K562 (cell line): ENCODE measurements at regions not wholly inside any gene's neighbourhood (a gene's known extent, or its start where the extent isn't known, plus 50 kb on each side); places are given as distances from the start of the nearest gene placed in this dataset.

Source experiments
- ATAC-seq: fragments of 200-7000 bp; cut with Tn5 transposase; 3 replicates; pipeline ENCODE4 v1.9.1; 2020; ENCODE audit warnings: moderate library complexity
- BruUV-seq: library from RNA; stranded (reverse); fragments of 400-500 nt; replicated peaks from 2 replicates; lab custom pipeline; 2021; lab: Mats Ljungman, UMichigan
- CTCF ChIA-PET: fragments of 300-600 bp; formaldehyde crosslinking; extraction: SDS; loops from one replicate; lab custom pipeline; 2021; ENCODE audit warnings: low intra/inter-chr PET ratio; lab: Yijun Ruan, JAX
- POLR2A ChIA-PET: fragments of 300-600, 350-650 bp; sonication (Branson Sonifier 250); formaldehyde crosslinking; extraction: SDS; loops from one replicate; lab custom pipeline; 2021; ENCODE audit warnings: antibody characterized with exemption, inconsistent platforms; lab: Yijun Ruan, JAX
- DNase-seq, 4 experiments: peaks; one replicate each; pipeline versions ENCODE4 v3.0.0 to v3.0.0-alpha.2; 2011 to 2018; ENCODE audit warnings: low spot score in 3 of 4, mixed read lengths in 3 of 4; ENCODE audit errors: extremely low read depth in 1 of 4
- FAIRE-seq: peaks from 2 replicates; lab custom pipeline; 2011; peaks lifted over from hg19 to GRCh38; lab: Jason Lieb, UNC
- H2AFZ ChIP-seq: 2 replicates; pipeline ENCODE4 v1.6.0; 2011; ENCODE audit warnings: low read depth, low read length, control low read depth, inconsistent platforms
- H3K27ac ChIP-seq: fragments of 200-600 bp; 3 replicates; pipeline ENCODE4 v1.8.0; 2011; ENCODE audit warnings: low read depth, mild to moderate bottlenecking, control low read depth, inconsistent platforms, low read length, moderate library complexity, mixed read lengths; ENCODE audit errors: extremely low read depth
- H3K27me3 ChIP-seq, 2 experiments: fragments of 300-600 bp in 1 of 2; 2 replicates in 1 of 2; 3 replicates in 1 of 2; pipeline versions ENCODE4 v1.6.0 to v1.8.0; 2011; ENCODE audit warnings: inconsistent platforms in 2 of 2, low read length in 2 of 2, mild to moderate bottlenecking in 1 of 2, mixed read lengths in 1 of 2, moderate library complexity in 1 of 2; ENCODE audit not compliant: control insufficient read depth in 2 of 2, insufficient read depth in 2 of 2
- H3K36me3 ChIP-seq: fragments of 300-600 bp; 3 replicates; pipeline ENCODE4 v1.8.0; 2011; ENCODE audit warnings: mild to moderate bottlenecking, low read length, inconsistent platforms; ENCODE audit not compliant: control insufficient read depth, insufficient read depth
- H3K4me1 ChIP-seq, 2 experiments: fragments of 200-600 bp in 1 of 2; replicated peaks in 1 of 2; 2 replicates in 1 of 2; 3 replicates in 1 of 2; pipeline versions ENCODE4 v1.5.1 to v1.8.0; 2011; ENCODE audit warnings: inconsistent platforms in 2 of 2, low read length in 2 of 2, mild to moderate bottlenecking in 1 of 2, mixed read lengths in 1 of 2, moderate library complexity in 1 of 2; ENCODE audit not compliant: control insufficient read depth in 2 of 2, insufficient read depth in 2 of 2
- H3K4me2 ChIP-seq: 2 replicates; pipeline ENCODE4 v1.6.1; 2011; ENCODE audit warnings: low read length, control low read depth, inconsistent platforms, mixed read lengths; ENCODE audit not compliant: insufficient read depth
- H3K4me3 ChIP-seq: fragments of 200-600 bp; sonication (generic), shearing (Covaris generic); 2 replicates; pipeline ENCODE4 v1.5.1; 2016; ENCODE audit warnings: control low read depth, inconsistent platforms
- H3K79me2 ChIP-seq: fragments of 200-600 bp; 3 replicates; pipeline ENCODE4 v1.8.0; 2011; ENCODE audit warnings: low read length, inconsistent platforms; ENCODE audit not compliant: control insufficient read depth, insufficient read depth
- H3K9ac ChIP-seq, 2 experiments: 2 replicates each; pipeline versions ENCODE4 v1.6.0 to v1.6.1; 2011; ENCODE audit warnings: low read depth in 2 of 2, low read length in 2 of 2, control low read depth in 1 of 2, inconsistent platforms in 1 of 2, mild to moderate bottlenecking in 1 of 2, mixed read lengths in 1 of 2; ENCODE audit not compliant: insufficient read depth in 1 of 2
- H3K9me1 ChIP-seq: one replicate; pipeline ENCODE4 v1.6.0; 2011; ENCODE audit warnings: inconsistent platforms, mild to moderate bottlenecking, low read length, moderate library complexity; ENCODE audit not compliant: control insufficient read depth, insufficient read depth
- H3K9me3 ChIP-seq: replicated peaks from 2 replicates; pipeline ENCODE4 v1.5.1; 2011; ENCODE audit warnings: low read depth, low read length, inconsistent platforms; ENCODE audit not compliant: control insufficient read depth, insufficient read depth
- H4K20me1 ChIP-seq: replicated peaks from 2 replicates; pipeline ENCODE4 v1.6.1; 2011; ENCODE audit warnings: low read length, inconsistent platforms, mixed read lengths; ENCODE audit not compliant: control insufficient read depth, insufficient read depth
- ADNP ChIP-seq: fragments of 200-800 bp; sonication (Bioruptor generic); IDR thresholded peaks from 2 replicates; pipeline ENCODE4 v1.6.1; 2016; ENCODE audit warnings: missing genetic modification characterization, missing compliant biosample characterization
- GABPB2 ChIP-seq: fragments of 250-450 bp; sonication (Bioruptor Pico); conservative IDR thresholded peaks from 2 replicates; pipeline ENCODE4 v1.5.1; 2021; ENCODE audit warnings: mild to moderate bottlenecking
- HDAC1 ChIP-seq, 2 experiments: fragments of 450-650 bp; IDR thresholded peaks; 2 replicates each; pipeline ENCODE4 v1.6.1; 2016 to 2017; ENCODE audit warnings: inconsistent platforms in 1 of 2, mild to moderate bottlenecking in 1 of 2, moderate library complexity in 1 of 2
- HNRNPK ChIP-seq: fragments of 200-400 bp; formaldehyde crosslinking; IDR thresholded peaks from one replicate; pipeline ENCODE4 v1.6.1; 2018; ENCODE audit warnings: mild to moderate bottlenecking, low read depth, low read length; ENCODE audit not compliant: poor library complexity, severe bottlenecking
- MEF2A ChIP-seq: IDR thresholded peaks from 2 replicates; pipeline ENCODE4 v1.6.1; 2011; ENCODE audit warnings: low read depth, mild to moderate bottlenecking, low read length, moderate library complexity; ENCODE audit not compliant: control insufficient read depth
- NFATC3 ChIP-seq: fragments of 450-650 bp; IDR thresholded peaks from 2 replicates; pipeline ENCODE4 v1.6.1; 2017; ENCODE audit warnings: mild to moderate bottlenecking
- RBFOX2 ChIP-seq: fragments of 200-400 bp; formaldehyde crosslinking; IDR thresholded peaks from 2 replicates; pipeline ENCODE4 v1.6.1; 2017; ENCODE audit warnings: low read depth, mild to moderate bottlenecking, low read length, moderate library complexity
- RBM17 ChIP-seq: fragments of 200-400 bp; formaldehyde crosslinking; IDR thresholded peaks from 2 replicates; pipeline ENCODE4 v1.6.1; 2017; ENCODE audit warnings: low read depth, mild to moderate bottlenecking, low read length, borderline replicate concordance
- SMARCA5 ChIP-seq: fragments of 450-650 bp; IDR thresholded peaks from 2 replicates; pipeline ENCODE4 v1.6.1; 2016
- SREBF1 ChIP-seq: fragments of 150-350 bp; IDR thresholded peaks from 2 replicates; pipeline ENCODE4 v1.6.1; 2014; ENCODE audit warnings: antibody characterized with exemption, low read depth, low read length, borderline replicate concordance
- TBL1XR1 ChIP-seq, 2 experiments: IDR thresholded peaks; 2 replicates each; pipeline ENCODE4 v1.6.1; 2012; ENCODE audit warnings: improper control_type of control experiment in 2 of 2, low read length in 2 of 2, mild to moderate bottlenecking in 1 of 2
- ZFP1 ChIP-seq: fragments of 450-650 bp; formaldehyde crosslinking; IDR thresholded peaks from 2 replicates; pipeline ENCODE4 v1.4.0; 2020; ENCODE audit warnings: mild to moderate bottlenecking, mixed read lengths
- ZNF133 ChIP-seq: fragments of 250-450 bp; sonication (Bioruptor Pico); IDR thresholded peaks from 2 replicates; pipeline ENCODE4 v1.4.0; 2020; ENCODE audit warnings: mild to moderate bottlenecking
- ZNF253 ChIP-seq: fragments of 250-450 bp; sonication (Bioruptor Pico); conservative IDR thresholded peaks from 2 replicates; pipeline ENCODE4 v1.6.1; 2021; ENCODE audit warnings: mild to moderate bottlenecking
- ZNF445 ChIP-seq: fragments of 250-450 bp; sonication (Bioruptor Pico); IDR thresholded peaks from 2 replicates; pipeline ENCODE4 v1.4.0; 2020; ENCODE audit warnings: low read depth, mild to moderate bottlenecking, moderate library complexity
- ZNF707 ChIP-seq: fragments of 250-450 bp; sonication (Bioruptor Pico); conservative IDR thresholded peaks from 2 replicates; pipeline ENCODE4 v1.8.0; 2022; ENCODE audit warnings: inconsistent platforms, mild to moderate bottlenecking, moderate library complexity
- ZSCAN32 ChIP-seq: fragments of 450-650 bp; formaldehyde crosslinking; IDR thresholded peaks from 2 replicates; pipeline ENCODE4 v1.4.0; 2020; ENCODE audit warnings: mild to moderate bottlenecking, moderate library complexity
- WGBS: fragments of 100-300 bp; shearing (Covaris generic); methylation state at CpG from one replicate; pipeline ENCODE4 v1.1.6; 2016; ENCODE audit warnings: low coverage, mixed read lengths; ENCODE audit not compliant: insufficient coverage; ENCODE audit errors: missing lambda C conversion rate; 5-methylcytosine and 5-hydroxymethylcytosine counted together
- in situ Hi-C: fragments of 300-500 bp; cut with MboI; formaldehyde crosslinking; loops from 4 replicates; pipeline ENCODE4 v1.15.0; 2018; ENCODE audit warnings: inconsistent platforms, mixed read lengths
- intact Hi-C: fragments of 100-400 bp; cut with micrococcal nuclease; formaldehyde crosslinking; loops from 2 replicates; pipeline ENCODE4 v1.14.2; 2022
- TF ChIP-seq, protein P1 (sequence below): fragments of 250-450 bp; sonication (Bioruptor Pico); IDR thresholded peaks from 2 replicates; pipeline ENCODE4 v1.6.1; 2021; ENCODE audit warnings: mild to moderate bottlenecking
- TF ChIP-seq, protein P2 (sequence below): fragments of 450-650 bp; IDR thresholded peaks from 2 replicates; pipeline ENCODE4 v1.6.1; 2018; ENCODE audit not compliant: partially characterized antibody

DNA sequence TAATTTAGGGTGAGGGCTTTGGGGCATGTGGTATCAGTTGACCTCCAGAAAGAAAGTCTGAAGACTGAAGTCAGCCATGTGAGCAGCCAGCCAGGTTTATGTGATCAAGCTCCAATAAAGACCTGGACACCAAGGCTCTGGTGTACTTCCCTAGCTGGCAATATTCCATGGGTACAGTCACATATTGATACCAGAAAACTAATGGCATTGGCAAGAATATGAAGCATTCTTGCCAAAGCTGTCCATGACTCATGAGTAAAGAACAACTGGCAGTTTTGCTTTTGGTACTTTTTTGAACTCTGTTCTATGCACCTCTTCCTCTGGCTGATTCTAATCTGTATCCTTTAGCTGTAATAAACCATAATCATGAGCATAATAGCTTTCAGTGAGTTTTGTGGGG, 415.3 kb upstream of the CAMK1G start (continued):
- TF ChIP-seq MEF2A (no peak), ADNP (tag) (no peak), ZFP1 (no peak), ZSCAN32 (CRISPR knock-in tag) (no peak), SREBF1 (no peak), GABPB2 (CRISPR knock-in tag) (no peak)

DNA sequence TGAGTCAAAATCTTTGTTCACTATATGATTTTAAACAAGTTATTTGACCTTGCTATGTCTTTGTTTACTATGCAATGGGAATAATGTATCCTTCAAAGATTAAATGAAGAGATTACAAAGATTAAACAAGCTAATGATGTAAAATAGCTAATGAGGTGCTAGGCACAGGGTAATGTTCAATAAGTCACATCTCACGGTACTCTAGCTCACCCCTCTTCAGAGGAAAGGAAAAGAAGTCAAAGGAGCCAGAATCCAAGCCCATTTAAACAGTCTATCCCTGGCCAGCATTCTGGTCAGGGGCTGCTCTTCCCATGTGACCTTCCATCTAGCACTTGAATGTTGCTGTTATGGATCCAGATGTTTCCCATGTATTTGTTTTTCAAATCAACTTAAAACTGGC, 412.4 kb upstream of the CAMK1G start:
- DNase-seq = no peak
- ATAC-seq = no peak
- Histone ChIP-seq H3K4me2 (no peak overlapping the region), H3K9me1 (no peaks in the 10 kb centered on the region), H3K27ac (no peak overlapping the region), H3K9me3 (no peaks in the 10 kb centered on the region; the same call in 1 of the 2 replicates), H3K4me3 (no peak overlapping the region), H3K27me3 (no peaks in the 10 kb centered on the region), H3K79me2 (no peaks in the 10 kb centered on the region), H3K9ac (no peak overlapping the region), H2AFZ (no peak overlapping the region), H3K4me1 (no peaks in the 10 kb centered on the region), H3K36me3 (no peaks in the 10 kb centered on the region)
- in situ Hi-C loops (no loop called here), intact Hi-C loops (no loop called here)
- WGBS = 0% methylated on average over 1 of the region's 1 CpG
- no peak for FAIRE-seq
- CTCF ChIA-PET = no interaction called here
- no TSS peak for BruUV-seq
- POLR2A ChIA-PET = no interaction called here
- TF ChIP-seq SMARCA5 (no peak), ZNF445 (CRISPR knock-in tag) (no peak), ZSCAN32 (CRISPR knock-in tag) (no peak), ZNF253 (CRISPR knock-in tag) (no peak), ZNF707 (CRISPR knock-in tag) (no peak), ZNF133 (CRISPR knock-in tag) (no peak), RBFOX2 (no peak), NFATC3 (no peak), HNRNPK (no peak), RBM17 (no peak), TBL1XR1 (IDR thresholded peaks at IDR 0.05; ENCODE audit: low read length in 2 of 2) (no peak), HDAC1 (IDR thresholded peaks at IDR 0.05) (no peak)
- TF ChIP-seq, protein P1, sequence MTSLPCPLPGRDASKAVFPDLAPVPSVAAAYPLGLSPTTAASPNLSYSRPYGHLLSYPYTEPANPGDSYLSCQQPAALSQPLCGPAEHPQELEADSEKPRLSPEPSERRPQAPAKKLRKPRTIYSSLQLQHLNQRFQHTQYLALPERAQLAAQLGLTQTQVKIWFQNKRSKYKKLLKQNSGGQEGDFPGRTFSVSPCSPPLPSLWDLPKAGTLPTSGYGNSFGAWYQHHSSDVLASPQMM (CRISPR knock-in tag) = no peak
- TF ChIP-seq, protein P2, sequence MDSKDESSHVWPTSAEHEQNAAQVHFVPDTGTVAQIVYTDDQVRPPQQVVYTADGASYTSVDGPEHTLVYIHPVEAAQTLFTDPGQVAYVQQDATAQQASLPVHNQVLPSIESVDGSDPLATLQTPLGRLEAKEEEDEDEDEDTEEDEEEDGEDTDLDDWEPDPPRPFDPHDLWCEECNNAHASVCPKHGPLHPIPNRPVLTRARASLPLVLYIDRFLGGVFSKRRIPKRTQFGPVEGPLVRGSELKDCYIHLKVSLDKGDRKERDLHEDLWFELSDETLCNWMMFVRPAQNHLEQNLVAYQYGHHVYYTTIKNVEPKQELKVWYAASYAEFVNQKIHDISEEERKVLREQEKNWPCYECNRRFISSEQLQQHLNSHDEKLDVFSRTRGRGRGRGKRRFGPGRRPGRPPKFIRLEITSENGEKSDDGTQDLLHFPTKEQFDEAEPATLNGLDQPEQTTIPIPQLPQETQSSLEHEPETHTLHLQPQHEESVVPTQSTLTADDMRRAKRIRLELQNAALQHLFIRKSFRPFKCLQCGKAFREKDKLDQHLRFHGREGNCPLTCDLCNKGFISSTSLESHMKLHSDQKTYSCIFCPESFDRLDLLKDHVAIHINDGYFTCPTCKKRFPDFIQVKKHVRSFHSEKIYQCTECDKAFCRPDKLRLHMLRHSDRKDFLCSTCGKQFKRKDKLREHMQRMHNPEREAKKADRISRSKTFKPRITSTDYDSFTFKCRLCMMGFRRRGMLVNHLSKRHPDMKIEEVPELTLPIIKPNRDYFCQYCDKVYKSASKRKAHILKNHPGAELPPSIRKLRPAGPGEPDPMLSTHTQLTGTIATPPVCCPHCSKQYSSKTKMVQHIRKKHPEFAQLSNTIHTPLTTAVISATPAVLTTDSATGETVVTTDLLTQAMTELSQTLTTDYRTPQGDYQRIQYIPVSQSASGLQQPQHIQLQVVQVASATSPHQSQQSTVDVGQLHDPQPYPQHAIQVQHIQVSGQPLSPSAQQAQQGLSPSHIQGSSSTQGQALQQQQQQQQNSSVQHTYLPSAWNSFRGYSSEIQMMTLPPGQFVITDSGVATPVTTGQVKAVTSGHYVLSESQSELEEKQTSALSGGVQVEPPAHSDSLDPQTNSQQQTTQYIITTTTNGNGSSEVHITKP = no peak
- TF ChIP-seq, all 486 proteins: peak for 0
- H4K20me1 ChIP-seq = no peaks in the 10 kb centered on the region
